Activated naive CD8-positive, alpha-beta T cell treated with anti-CD3 and anti-CD28 coated beads, Interleukin-2, amount 50 U/mL, for 16 hours (primary cell): ENCODE measurements at regions not wholly inside any gene's neighbourhood (a gene's known extent, or its start where the extent isn't known, plus 50 kb on each side); places are given as distances from the start of the nearest gene placed in this dataset.
"Not testable (repeated sequence)": the region's sequence is repeated elsewhere in the genome, so short reads cannot be mapped to it uniquely, and the experiment has no call there.

Source experiments
- DNase-seq: peaks from one replicate; pipeline ENCODE4 v3.0.0-alpha.2; 2020; ENCODE audit warnings: low read depth, low spot score

DNA sequence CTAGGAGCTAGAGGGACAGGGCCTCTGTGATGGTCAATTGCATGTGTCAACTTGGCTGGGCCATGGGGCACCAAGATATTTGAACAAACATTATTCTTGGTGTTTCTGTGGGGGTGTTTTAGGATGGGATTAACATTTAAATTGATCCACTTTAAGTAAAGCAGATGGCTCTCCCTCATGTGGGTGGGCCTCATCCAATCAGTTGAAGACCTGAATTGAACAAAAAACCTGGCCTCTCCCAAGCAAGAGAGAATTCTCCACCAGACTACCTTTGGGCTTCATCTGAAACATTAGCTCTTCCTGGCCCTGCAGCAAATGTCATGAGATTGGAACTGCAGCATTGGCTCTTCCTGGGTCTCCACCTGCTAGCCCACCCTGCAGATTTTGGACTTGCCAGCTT, 207.1 kb upstream of the ATP6AP2 start:
- no peak for DNase-seq

DNA sequence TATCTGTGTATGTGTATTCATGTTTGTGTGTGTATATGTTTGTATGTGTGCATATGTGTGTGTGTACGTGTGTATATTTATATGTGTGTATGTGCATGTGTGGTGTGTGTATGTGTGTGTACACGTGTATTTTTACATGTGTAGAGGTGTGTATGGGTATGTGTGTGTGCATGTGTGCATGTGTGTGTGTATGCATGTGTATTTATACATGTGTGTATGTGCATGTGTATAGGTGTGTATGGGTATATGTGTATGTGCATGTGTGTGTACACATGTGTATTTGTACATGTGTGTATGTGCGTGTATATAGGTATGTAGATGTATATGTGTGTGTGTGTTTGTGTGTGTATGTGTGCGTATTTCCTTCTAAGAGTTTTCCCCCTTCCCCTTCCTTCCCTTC, 207.7 kb upstream of the ATP6AP2 start:
- no peak for DNase-seq

DNA sequence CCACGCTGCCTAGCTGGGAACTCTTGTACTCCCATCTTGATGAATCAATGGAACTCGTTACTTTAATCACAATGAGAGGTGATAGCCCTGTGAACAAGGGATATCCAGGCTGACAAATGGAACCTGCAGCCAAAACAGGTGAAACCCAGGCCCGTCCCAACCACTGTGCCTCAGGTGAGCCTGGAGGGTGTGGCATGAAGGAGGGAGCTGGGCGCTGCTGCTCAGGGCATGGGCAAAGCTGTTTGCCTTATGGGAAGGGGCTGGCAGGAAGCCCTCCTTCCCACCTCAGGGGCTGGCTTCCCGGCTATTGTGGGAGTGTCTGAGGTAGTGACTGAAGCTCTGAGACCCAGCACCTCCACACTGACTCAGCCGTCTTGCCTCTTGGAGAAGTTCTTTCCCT, 209.4 kb upstream of the ATP6AP2 start:
- DNase-seq, result no peak

DNA sequence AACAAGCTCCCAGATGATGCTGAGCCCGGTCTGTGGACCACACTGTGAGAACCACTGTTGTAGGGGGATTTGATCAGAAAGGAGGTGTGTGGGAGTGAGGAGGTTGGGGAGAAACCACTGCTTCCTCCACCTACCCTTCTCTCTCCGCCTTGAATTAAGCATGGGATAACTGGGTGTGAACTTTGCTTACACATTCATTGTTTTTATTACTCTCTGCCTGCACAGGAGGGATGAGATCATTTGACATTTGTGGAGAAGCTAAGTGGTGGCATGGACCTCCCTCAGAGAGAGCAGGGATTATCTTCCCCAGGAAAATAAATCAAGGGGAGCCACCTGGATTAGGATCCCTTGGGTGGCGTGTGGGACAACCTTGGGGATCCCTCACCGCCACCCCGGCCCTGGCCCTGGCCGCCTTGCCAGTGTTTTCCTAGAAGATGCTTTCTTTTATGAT, 212.1 kb upstream of the ATP6AP2 start:
- no peak for DNase-seq

DNA sequence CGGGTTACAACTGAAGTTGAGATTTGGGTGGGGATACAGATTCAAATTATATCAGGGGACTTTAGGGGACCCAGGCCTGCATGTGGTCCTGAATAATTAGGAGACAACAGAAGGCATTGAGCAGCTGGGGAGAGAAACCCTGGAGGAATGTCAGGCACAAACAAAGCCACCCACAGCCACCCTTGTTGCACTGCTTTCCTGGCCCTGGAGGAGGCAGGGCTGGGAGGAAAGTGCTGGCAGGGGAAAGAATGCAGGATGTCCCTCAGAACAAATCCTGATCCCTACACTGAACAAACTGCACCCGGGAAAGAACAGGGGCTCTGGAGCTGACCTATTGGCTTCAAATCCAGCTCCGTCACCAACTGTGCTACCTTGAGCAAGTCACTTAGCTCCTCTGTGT, 214.1 kb upstream of the ATP6AP2 start:
- DNase-seq, result no peak

DNA sequence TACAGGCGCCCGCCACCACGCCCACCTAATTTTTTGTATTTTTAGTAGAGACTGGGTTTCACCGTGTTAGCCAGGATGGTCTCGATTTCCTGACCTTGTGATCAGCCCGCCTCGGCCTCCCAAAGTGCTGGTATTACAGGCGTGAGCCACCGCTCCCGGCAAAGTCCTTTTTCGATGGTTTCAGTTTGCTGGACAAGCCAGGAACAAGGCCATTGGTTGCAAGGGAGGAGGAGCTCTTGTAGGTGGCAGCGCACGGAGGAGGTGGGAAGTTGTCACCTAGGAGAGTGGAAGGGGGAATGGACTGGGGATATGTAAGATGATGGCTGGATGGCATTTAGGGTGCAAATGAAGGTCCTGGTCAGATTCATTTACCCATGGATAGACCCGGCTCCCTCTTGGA, 218.5 kb upstream of the ATP6AP2 start:
- DNase-seq, result not testable (repeated sequence)

DNA sequence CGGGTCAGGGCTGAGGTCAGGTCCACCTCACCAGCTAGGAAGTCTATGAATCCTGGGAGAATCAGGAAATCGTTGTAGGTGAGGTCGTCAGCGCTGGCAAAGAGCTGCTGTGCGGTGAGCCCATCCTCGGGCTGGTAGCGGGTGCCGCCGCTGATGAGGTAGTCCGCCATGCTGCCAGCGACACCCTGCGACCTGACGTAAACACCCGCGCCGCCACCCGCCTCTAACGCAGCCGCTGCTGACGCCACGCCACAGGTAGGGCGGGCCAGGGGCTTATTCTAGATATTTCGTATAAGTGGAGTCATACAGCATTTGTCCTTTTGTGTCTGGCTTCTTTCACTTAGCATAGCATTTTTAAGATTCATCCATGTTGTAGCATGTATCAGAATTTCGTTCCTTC, 220.2 kb upstream of the ATP6AP2 start:
- DNase-seq, result no peak

DNA sequence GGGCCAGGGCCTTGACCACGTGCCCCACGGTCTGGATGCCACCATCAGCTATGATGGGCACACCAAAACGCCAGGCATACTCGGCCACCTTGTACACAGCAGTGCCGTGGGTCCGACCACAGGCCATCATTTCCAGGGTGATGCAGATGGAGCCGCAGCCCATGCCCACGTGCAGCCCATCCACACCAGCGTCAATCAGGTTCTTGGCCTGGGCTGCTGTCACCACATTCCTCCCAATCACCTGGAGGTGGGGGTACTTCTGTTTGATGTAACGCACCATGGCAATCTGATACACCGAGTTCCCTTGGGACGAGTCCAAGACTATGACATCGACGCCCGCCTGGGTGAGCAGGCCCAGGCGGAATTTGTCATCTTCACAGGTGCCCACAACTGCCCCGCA, 221.2 kb upstream of the ATP6AP2 start:
- no peak for DNase-seq

DNA sequence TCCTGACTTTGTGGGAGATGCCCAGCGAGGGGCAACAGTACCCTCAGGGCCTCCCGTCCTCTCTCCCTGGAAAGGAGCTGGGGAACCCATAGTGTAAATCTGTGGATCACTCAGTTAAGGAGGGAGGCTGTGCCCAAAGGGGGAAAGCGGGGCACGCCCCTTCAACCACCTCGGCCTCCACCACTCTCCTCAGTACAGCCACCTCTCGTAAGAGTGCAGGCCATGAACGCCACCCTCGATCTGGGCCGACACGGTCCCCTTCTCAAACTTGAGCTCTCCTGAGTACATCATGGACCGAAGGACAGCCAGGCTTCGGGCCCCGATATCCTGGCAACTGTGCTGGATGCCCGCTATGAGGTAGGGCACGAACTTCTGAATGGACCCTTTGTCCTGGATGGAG, 221.8 kb upstream of the ATP6AP2 start:
- no peak for DNase-seq

DNA sequence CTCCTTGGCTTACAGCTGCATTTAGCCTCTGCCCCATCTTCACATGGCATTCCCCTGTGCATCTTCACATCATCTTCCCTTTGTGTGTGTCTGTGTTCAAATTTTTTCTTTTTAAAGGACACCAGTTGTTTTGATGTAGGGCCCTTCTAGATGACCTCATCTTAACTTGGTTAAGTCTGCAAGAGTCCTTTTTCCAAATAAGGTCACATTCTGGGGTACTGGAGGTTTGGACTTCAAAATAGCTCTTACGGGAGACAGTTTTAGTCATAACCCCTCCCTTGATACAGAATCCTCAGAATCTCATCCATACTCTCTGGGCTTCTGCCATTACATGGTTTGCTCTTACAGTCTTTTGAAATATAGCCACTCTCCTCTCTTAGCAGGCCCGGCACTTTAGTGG, 231.5 kb upstream of the ATP6AP2 start:
- DNase-seq, result no peak

DNA sequence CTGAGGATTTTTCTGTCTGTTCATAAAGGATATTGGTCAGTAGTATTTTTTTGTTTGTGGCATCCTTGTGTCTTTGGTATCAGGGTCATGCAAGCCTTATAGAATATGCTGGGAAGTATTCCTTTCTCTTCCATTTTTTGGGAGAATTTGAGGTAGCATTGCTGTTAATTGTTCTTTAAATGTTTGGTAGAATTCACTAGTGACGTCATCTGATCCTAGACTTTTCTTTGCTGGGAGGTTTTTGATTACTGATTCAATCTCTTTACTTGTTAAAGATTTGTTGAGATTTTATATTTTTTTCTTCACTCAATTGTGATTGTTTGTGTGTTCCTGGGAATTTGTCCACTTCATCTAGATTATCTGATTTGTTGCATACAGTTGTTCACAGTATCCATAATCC, 234.4 kb upstream of the ATP6AP2 start:
- DNase-seq, result no peak

DNA sequence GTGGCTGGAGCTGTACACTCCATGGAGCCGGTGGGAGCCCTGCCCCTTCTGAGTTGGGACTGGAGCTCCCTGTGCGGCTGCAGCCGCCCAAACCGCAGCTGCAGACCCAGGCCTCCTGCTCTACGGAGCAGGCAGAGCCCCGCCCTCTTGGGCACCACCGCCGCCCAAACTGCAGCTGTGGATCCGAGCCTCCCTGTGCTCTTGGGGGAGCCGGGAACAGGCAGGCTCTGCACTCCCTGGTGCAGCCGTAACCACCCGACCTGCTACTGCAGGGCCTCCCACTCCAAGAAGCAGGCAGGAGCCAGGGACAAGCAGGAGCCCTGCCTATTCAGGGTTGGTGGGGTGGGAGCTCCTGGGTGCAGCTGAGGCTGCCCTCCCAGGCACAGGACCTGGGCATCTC, 237.5 kb upstream of the ATP6AP2 start:
- no peak for DNase-seq

DNA sequence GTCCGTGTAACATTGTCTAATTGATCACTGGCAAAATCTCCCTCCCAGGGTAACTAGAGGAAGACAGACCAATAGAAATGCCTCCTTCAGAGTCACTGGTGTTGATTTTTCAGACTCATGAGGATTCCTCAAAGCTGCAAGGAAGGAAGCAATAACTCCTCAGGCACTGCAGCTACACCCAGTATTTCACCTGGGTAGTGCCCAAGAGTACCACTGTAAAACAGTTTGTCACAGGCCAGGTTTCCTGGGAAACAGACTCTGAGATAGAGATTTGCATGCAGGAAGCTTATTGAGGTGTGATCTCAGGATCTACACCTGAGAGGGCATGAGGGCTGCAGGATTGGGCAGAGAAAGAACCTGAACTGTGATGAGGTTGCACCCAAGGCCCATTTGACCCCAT, 240.7 kb upstream of the ATP6AP2 start:
- no peak for DNase-seq

DNA sequence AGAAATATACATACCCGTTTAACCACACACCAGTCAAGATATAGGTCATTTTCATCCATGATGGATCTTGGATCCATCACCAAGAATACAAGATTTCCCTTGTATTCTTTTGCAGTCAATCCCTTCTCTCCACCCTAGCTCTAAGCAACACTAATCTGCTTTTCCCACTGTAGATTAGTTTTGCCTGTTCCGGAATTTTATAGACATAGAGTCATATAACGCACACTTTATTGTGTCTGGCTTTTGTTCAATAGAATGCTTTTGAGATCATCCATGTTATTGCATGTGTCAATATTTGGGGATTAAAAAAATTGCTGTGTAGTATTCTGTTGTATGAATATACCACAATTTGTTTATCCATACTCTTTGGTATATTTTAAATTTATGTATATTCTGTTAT, 235.6 kb upstream of the BCOR start:
- no peak for DNase-seq

DNA sequence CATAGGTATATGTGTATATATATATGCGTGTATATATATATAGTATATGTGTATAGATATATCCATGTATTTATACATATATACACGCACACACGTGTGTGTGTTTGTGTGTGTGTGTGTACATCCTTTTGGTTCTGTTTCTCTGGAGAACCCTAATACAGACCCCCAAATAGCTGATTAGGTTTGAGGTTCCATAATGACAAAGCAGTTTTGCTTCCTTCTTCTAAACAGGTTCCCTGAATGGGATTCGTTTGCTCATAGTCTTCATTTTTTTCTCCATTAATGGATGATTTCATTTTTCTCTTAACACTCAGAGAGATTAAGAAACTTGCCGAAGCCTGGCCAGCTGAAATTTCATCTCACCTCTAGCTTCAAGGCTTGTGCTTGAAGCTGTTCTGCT, 234.0 kb upstream of the BCOR start:
- DNase-seq, result no peak

DNA sequence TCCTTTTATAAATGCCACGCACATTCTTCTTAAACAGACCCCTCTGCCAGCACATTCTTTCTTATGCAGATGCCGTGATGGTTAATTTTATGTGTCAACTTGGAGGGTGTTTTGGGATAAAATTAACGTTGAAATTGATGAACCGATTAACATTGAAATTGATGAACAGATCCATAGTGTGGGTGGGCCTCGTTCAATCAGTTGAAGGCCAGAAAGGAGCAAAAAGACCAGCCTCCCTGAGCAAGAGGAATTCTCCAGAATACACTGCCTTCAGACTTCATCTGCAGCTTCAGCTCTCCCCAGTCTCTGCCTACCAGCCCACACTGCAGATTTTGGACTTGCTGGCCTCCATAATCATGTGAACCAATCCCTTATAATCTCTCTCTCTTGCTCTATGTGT, 233.6 kb upstream of the BCOR start:
- DNase-seq, result no peak

DNA sequence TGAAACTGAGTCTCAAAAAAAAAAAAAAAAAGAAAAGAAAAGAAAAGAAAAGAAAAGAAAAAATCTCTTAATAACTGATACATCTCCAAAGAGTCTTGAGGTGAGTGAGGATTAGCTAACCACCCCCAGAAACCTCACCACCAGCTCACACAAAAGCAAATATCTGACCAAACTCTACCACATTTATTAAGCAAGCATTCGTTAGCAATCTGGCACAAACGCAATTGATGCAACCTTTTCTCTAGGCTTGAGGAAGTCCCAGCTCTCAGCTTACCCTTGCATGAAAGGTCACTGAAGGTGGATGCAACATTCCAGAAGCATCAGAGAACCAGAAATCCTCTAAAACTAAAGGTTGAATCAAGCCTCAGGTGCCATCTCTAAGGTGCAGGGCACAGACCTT, 231.9 kb upstream of the BCOR start:
- no peak for DNase-seq

DNA sequence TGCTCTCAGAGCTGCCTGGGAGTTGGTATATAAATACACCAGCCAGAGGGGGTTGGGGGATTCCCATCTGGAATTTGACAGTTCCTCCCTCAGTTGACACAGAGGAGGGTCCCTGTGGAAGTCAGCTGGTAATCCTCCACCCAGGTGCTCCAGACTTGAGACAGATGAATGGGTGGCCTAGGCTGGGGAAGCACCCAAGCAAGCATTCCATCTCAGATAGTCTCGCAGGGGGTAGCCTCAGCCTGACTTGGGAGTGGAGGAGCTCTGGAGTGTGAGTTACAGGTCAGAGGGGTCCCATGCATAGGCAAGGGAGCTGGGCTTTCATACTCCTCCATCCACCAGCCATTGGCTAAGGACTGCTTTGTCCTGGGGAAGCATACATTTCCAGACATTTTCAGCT, 229.3 kb upstream of the BCOR start:
- no peak for DNase-seq

DNA sequence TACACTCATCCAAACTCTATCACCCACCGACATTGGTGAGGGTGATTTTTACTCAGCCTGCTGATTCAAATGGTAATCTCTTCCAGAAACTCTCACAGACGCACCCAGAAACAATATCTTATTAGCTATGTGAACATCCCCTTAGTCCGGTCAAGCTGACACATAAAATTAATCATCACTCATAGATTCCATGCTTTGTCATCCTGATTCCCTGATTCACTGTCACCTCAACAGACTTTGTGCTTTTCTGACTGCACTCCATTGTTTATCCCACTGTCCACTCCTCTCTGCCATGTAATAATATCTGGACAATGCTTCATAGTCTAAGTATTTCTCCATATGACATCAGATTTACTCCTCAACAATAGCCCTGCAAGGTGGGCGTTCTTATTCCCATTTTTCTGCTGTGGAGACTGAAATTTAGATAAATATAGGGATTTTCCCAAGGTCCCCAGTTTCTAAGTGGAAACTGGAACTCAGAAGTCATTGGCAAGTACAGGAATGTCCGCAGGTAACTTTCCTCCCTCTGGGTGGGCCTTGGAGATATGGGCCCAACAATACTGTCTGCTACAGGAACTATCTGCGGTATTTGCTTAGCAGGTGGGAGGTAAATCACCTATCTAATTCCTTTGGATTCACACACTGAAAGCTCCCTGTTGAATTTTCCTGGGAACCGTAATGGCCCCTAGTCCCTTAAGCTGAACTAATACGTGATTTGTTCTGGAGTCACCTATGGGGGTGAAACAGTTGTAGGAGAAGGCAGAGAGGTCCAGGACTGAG, 228.6 kb upstream of the BCOR start:
- no peak for DNase-seq

DNA sequence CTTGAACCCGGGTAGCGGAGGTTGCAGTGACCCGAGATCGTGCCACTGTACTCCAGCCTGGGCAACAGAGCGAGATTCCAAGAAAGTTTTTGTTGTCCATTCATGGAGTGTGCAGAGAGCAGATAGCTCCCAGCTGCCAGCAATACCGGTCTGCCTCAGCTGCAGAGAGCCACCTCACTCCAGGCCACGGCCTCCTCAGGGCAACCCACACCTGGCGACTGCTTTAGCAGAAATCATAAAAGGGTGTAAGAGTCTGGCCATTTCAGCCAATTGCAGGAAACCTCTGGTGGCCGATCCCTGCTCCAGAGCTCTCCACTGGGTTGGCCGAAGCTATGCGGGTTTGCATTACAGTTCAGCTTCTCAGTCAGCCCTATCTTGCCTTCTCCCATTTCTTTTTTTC, 227.4 kb upstream of the BCOR start:
- DNase-seq, result no peak

DNA sequence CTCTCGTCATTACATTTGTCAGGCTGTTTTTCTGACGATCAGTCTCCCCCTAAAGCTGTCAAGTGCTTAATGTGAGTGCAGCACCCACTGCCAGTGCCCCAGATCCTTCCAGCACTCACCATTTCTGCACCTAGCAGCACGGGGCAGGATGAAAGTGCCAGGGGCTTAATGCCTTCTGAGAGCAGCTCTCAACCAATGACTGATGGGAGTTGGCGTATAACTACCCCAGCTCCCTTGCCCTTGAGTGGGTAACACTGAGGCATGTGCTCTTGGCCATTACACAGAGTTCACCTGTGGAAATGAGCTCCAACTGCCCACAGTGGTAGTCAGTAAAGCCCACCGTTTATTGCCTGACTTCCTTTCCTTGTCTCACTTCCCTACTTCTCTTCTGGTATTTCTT, 226.2 kb upstream of the BCOR start:
- no peak for DNase-seq

DNA sequence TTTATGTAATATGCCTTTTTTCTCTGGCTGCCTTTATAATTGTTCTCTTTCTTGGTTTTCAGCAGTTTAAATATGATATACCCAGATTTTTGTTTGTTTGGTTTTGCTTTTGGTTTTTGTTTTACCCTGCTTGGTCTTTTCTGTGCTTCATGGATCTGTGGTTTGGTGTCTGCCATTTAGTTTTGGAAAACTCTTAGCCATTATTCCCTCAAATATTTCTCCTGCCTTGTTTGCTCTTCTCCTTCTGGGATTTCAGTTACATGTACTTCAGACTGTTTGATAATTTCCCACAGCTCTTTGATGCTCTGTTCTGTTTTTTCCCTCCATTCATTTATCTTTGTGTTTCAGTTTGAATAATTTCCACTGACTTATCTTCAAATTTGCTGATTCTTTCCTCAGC, 223.1 kb upstream of the BCOR start:
- no peak for DNase-seq

DNA sequence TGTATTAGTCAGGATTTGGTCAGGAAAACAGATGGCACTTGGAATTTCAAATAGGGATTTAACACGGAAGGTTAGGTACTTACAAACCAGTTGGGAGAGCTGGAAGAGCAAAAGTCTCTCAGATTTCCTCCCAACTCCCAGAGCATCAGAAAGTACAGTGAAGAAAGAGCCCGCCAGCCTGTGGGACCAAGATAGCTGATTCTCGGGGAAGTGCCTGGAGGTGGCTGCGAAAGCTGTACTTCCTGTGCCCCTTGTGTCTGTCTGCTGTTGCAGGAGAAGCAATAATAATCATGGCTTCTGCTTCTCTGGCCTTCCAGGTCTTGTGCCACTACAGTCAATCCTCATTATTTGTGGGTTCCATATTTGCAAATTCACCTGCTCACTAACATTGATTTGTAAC, 221.0 kb upstream of the BCOR start:
- DNase-seq, result no peak

DNA sequence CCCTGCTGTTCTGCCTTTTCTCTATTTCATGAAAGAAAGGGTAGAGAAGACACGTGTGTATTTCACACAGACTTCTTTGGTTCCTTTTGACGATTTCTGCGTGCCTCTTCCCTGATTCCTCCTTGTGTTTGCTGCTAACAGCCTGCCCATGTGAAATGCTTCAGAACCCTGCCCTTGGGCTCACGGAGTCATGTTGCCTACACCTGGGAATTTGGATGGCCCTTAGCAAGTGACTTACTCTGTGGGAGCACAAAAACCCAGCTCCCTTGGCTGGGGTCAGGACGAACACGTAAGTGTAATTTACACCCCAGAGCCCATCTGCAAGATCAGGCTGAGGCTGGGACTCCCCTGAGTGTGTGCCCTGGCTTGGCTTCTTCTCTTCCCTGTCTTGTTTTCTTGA, 220.3 kb upstream of the BCOR start:
- DNase-seq, result no peak
